GM19438 (cell line): ENCODE measurements at regions not wholly inside any gene's neighbourhood (a gene's known extent, or its start where the extent isn't known, plus 50 kb on each side); places are given as distances from the start of the nearest gene placed in this dataset.
A peak's percentile ranks its signal among the peaks of the same experiment; 100 is the strongest.
"Not testable (repeated sequence)": the region's sequence is repeated elsewhere in the genome, so short reads cannot be mapped to it uniquely, and the experiment has no call there.

Experiments used
- ATAC-seq: cut with Tn5 transposase; IDR thresholded peaks from one replicate; pipeline ENCODE4 v1.9.1; 2021; ENCODE audit warnings: low read depth; ENCODE audit not compliant: unreplicated experiment

DNA sequence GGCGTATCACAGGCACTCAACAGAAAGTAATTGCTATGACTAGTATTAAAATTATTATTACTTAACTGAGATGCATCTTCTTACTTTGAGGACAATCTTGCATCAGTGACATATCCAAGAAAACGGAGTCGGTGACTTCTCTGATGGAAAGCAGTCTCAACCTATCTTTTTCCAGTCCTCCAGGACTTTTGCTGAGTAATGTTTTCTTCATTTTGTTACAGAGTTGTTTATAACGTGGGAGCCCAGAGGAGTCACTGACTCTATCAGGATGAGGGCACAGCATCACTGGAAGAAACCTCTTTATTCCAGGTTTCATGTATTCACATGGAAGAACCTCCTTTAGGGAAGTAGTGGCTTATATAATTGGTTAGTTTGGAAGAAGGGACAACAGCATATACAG, 51.5 kb upstream of the MELK start:
- ATAC-seq = no peak

DNA sequence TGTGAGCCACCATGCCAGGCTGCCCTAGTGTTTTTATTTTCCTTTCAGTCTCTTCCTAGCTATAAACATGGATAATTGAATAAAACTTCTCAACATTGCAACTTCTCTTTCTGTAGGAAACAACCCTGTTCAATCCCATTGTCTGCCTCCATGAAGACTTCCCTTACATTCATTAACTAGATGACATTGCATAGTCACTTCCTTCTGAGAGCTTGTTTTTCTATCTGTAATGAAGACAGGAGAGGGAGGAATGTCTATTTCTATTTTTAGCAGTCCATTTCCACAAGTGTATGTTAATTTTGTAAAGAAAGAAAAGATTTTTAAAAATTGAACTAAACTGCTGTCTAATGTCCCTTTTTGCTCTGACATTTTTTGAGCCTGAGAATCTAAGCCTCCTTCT, 55.6 kb upstream of the MELK start:
- ATAC-seq = no peak

DNA sequence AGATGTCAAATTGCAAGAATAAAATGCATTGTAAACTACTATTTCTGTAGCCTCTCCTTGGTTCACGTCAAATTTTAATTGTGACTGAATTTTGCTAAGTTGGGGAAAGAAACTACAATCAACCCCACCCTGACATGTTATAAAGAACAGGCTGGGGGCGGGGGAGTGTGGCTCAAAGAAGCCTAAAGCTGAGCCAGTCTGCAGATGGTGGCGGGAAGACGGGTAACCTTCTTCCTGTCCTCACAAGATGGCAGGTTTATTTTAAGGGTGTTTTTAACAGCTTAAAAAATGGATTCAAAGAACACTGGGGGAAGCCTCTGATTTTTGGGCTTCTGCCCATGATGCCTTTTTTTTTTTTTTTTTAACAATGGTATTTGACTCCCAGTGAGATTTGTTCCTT, 68.5 kb upstream of the MELK start:
- no peak for ATAC-seq

DNA sequence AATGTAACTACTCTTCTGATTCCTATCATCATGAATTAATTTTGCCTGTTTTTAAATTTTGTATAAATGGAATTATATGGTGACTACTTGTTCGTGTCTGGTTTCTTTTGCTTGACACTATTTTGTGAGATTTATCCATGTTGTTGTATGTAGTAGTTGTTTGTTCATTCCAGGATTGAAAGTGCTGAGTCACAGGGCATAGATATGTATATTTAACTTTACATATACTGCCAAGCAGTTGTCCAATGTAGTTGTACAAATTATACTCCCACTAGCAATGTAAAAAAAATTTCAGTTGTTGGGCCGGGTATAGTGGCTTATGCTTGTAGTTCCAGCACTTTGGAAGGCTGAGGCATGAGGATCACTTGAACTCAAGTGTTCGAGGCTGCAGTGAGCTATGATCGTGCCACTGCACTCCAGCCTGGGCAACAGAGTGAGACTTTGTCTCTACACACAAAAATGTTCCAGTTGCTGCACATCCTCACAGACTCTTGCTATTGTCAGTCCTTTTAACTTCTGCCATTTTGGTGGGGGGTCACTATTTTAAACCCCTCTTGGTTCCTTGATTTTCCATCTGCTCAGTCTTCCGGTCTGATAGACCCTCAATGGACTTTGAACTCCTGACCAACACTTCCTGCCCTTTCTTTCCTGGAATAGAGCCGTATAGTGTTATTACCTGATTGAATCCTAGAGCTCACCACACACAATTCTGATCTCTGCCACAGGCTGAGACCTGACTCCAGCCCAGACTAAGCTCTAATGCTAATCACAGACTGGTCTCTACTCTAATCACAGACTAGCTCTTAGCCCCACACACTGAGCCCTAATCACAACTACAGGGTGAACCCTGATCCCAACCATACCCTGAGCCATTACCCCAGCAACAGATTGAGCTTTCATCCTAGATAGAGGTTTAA, 69.3 kb upstream of the MELK start:
- ATAC-seq = no peak

DNA sequence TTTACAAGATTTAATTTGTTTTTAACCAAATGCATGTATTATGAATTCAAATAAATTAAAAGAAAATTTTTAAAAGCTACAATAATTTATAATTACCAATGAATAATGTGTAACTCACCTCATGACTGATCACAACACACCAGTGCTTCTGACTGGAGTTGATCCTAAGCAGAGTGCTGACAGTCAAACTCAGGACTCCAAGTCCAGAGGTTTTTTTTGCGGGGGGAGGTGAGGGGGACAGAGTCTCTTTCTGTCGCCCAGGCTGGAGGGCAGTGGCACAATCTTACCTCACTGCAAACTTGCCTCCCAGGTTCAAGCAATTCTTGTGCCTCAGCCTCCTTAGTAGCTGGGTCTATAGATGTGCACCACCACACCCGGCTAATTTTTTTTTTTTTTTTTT, 71.0 kb upstream of the MELK start:
- ATAC-seq = no peak

DNA sequence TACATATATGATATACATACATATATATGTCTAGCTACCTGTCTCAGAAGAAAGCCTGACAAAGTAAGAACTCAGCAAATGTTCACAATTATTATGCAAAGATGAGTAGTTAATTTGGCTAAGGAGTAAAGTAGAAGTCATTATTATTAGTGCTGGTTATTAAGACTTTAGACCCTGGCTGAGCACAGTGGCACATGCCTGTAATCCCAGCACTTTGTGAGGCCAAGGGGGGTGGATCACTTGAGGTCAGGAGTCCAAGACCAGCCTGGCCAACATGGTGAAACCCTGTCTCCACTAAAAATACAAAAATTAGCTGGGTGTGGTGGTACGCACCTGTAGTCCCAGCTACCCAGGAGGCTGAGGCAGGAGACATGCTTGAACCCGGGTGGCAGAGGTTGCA, 71.8 kb upstream of the MELK start:
- ATAC-seq = not testable (repeated sequence)

DNA sequence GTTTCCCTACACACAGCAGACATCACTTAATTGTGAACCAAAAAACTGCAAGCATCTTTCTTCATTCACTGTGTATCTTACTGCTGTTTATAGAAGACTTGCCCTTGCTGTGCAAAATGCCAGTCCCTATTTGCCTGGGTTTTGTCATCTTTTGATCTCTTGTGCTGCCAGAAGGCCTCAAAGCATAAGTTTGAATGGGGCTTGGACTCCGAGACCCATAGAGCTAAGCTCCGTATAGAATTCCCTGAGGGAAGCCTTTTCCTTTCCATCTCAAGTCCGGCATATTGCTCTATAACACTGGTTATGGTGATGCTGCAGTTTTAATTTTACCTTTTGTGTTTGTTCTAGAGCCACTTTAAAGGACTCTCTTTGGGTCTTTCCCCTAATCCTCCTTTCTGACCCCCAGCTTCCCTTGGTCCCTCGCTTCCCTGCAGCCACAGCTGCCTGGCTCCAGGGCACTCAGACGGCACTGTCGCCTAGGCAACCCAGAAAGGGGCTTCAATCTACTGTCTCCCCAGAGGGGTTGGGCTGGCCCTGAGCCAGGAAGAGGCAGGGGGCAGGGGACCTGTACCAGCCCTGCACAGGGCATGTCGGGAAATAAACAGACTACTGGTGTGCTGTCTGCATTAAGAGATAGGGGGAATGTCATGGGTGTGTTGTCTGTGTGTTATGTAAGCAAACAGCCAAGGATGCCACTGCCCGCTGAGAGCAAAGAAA, 73.4 kb upstream of the MELK start:
- no peak for ATAC-seq

DNA sequence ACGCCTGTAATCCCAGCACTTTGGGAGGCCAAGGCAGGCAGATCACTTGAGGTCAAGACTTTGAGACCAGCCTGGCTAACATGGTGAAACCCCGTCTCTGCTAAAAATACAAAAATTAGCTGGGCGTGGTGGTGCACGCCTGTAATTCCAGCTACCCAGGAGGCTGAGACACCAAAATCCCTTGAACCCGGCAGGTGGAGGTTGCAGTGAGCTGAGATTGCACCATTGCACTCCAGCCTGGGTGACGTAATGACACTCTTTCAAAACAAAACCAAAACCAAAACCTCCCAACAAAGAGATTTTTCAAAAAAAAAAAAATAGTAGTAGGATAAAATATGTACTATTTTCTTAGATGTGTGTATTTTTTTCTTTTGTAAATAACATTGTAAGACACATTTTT, 79.1 kb upstream of the MELK start:
- not testable (repeated sequence) for ATAC-seq

DNA sequence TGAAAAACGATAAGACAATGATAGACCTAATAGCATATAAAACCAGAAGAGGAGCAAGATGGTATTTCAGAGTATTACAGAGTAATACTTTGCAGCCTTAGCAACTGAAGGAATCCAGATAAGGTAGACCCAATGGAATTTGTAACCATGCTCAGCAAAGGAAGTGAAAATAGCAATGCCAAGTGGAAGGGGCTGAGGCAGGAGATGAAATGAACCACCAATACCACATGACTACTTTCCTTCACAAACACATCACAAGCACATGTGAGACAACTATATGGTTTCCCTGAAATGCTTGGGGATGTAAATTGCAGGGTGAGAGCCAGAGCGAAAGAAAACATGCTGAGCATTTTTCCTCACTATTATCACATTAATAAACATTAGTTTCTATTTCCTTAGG, 79.8 kb upstream of the MELK start:
- no peak for ATAC-seq

DNA sequence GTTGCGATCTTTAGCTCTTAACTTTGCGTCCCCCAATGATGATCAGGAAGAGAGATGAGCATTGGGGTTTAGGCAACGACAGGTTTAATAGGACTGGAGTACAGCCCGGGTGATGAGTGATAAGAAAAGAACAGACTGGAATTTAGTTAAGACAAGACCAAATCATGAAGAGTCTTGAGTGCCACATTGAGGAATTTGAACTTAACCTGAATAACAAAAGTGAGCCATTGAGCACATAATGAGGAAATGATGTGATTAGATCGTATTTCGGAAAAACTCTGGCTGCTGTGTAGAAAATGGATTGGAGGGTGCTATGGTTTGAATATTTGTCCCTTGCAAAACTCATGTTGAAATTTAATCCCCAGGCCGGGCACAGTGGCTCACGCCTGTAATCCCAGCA, 83.2 kb upstream of the MELK start:
- ATAC-seq = no peak

DNA sequence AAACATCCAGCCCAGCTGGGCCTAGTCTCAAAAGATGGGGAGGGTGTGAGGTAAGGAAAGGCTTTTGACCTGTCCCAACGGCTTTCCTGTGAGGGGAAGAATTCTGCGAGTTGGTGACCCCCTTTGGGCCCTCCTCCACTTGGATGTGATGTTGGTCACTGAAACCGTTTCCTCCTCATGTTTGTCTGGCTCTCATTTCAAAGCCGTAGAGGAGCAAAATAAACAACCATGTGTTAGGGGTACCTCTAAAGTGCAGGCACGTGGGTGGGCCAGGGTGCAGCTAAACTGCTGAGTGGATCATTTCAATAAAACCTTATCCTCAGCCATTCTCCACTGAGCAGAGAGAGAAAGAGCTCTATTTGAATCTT, 84.3 kb upstream of the MELK start:
- no peak for ATAC-seq

DNA sequence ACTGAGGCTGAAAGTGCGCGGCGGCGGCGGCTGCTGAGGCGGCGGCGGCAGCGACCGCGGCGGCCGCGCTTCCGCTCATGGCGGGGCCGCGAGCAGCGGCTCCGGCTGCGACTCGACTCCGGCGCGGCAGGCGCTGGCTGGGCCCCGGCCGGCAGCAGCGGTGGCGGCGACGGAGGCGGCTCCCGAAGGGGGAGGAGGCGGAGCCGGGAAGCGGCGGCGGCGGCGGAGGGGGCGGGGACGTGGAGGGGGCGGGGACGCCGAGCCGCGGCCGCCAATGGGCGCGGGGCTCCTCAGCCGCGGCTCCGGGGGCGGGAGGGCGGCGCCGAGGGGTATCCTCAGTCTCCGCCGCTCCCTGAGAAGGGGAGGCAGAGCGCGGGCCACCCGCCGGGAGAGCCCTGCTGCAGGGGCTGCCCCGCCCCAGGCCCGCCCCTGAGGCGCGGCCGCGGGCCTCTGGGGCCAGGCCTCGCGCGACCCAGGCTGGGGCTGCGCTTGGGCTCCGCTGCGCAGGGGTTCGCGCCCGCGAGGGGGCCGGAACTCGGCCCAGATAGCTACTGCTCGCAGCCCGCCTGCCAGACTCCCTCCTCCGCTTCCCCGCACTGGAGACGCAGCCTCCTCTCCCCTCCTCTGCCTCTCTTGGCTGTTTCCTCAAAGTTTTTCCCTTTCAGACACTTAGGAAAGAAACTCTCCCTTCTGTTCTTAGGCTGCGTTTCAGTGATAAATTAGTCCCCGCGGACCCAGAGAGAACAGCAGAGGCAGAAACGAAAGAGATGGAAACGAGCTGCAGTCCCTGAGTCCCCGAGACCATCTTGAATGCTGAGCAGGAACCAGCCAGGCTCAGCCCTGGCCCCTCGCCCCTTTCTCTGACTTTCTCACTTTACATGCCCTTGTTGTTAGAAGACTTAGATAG, 85.0 kb upstream of the MELK start:
- ATAC-seq = peak; percentile 78

DNA sequence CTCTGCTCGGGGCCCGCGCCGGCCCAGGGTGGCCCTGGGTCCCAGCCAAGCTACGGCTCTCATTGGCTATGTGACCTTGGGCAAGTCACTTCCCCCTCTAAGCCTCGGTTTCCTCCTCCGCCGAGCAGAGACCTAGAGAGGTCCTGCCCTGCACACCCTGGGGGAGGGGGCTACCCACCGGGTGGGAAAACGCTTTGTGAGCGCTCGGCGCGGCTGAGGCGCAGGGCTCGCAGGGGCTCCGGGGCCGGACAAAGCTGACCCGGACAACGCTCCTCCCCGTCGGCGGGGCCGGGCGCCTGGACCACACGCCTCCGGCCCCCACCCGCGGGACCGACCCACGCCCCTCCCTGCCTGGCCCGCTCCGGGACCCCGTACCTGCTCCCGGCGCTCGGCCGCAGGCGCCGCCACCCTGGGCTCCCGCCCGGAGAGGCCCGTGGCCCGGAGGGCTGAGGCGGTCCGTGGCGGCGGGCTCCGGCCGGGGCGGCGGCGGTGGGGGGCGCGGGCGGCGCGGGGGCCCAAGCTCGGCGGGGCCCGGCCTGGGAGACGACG, 85.7 kb upstream of the MELK start:
- peak; percentile 47 for ATAC-seq

DNA sequence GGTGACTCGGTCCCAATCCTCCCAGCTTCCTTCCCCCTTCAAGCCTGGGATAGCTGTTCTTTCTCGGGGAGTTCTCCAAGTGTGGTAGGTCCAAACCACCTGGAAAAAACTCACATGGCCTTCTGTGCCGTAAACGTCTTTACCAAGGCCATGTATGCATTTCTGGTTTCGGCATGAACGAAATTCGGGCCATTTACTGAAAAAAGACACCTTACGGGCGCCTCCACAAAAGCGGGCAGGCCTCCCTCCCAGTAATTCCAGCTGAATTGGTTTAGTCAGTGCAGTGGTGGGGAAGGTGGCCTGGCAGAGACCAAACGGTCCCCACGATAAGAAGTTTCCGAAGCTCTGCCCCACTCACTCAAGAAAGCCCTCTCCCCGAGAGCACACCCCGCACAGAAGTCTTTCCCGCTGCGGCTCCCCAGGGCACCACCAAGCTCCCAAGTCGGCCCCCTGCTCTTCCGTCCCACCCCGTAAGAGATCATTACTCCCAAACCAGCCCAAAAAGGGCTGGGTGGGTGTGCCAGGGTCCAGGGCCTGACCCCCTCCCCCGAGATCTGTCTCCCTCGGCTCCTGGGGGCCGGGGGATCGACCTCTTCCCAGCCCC, 86.3 kb upstream of the MELK start:
- ATAC-seq = no peak

DNA sequence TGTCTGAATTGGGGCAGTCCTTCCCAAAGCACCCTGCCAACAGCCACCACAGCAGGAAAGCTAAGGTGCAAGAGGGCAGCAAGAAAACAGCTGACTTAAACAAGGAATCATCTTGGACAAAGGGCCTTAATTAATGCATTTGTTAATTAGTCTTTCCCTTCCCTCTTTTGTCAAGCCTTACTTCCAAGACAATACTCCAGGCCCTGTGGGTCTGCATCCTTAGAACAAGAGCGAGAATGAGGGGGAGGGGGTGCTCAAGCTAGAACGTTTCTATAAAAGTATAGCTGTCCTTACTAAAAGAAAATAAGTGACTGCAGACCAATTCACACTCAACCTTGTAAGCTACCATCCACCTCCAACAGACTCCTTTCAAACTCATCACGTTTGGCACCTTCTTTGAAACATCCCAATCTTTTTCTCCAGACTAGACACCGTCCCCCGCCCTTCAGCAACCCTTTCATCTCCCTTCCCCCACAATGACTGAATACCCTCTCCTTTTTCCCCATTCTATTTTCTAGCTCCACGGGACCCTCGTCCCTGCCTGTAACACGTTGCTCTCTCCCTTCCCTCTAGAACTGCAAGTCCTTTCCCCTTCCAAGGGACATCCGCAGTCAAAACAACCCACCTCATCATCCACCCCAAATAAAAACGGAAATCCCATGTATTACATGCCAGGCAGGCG, 85.7 kb upstream of the RNF38 start:
- no peak for ATAC-seq

DNA sequence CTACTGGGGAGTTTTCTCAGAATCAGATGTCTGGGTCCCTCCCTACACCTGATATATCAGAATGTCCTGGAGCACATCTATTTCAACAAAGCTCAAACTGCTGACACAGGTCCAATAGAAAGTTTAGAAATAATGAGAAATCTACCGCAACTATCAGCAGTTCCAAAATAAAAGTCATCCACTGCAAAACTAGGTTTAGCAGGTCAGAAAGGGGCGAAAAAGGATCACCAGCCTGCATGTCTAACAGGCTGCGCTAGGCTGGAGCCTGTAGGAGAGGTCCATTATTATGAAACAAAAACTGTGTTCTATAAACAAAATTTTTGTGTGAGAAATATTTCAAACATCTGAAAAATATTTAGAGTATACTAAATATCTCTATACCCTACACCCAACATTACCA, 84.1 kb upstream of the RNF38 start:
- no peak for ATAC-seq

DNA sequence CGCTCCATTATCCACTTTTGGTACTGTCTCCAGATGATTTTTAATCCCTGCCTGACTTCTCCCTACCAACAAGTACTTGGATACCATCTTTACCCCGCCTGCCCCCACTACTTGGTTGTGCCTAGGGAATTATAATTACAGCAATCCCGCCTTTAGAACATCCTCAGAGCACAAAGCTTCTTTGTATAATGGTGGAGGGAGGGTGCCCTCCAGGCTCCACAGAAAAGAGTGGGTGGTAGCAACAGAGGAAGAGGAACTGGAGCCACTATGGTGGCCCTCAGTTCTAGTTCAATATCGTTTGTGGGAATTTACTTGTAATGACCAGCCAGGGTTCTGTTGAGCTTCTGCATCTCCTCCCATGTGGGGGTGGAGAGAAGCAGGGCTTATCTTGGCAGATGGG, 79.0 kb upstream of the RNF38 start:
- no peak for ATAC-seq

DNA sequence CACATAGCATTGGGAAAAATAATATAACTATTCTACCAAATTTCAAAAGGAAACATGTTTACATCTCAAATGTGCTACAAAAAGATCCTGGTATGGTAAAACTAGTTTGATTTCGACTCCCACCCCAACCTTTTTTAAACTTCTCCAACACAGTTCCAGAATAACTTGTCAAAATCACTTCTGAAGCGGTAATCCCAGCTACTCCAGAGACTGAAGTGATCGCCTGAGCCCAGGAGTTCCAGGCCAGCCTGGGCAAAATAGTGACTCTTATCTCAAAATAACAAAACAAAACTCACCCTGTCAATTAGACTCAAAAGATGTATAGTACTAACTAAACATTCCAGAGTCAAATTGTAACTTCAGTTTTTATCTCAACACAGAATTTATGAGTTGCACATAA, 71.3 kb upstream of the RNF38 start:
- ATAC-seq = no peak

DNA sequence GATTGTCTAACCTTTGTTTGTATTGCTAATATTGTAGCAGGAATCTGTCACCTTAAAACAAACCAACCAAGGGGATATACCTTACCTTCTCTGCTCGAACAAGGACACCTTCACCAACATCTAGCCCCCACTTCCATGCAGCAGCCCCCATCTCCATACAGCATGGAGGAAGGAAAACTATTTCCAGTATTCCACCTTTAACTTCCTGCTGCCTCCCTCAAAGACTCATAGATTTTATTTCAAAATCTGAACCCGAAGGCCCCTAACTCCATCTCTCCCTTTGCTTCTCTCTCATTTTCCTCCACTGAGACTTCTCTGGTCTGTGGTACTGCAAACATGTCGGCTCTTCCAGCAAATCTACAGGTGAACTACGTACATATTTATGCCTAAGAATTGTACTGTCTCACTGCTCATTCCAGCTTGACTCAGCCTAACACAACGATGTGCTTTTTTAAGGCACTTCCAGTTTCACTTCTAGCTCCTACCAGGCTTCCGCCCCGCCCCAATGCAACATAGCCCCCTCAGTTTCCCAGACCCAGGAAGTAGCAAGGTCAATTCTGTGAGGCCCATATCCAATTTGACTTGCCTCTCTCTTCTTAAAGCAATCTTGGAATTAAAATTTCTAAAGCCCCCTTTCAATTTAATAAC, 70.7 kb upstream of the RNF38 start:
- ATAC-seq = peak; percentile 92
